GM12864 (cell line): ENCODE measurements at regions not wholly inside any gene's neighbourhood (a gene's known extent, or its start where the extent isn't known, plus 50 kb on each side); places are given as distances from the start of the nearest gene placed in this dataset.

Source experiments
- DNase-seq: peaks from one replicate; pipeline ENCODE4 v3.0.0-alpha.2; 2011; ENCODE audit warnings: low read depth
- H3K4me3 ChIP-seq: 2 replicates; pipeline ENCODE4 v1.5.1; 2011; ENCODE audit warnings: mild to moderate bottlenecking, low read depth, low read length, control low read depth
- CTCF ChIP-seq: IDR thresholded peaks from 2 replicates; pipeline ENCODE4 v1.5.1; 2011; ENCODE audit warnings: low read depth, mild to moderate bottlenecking, moderate library complexity, low read length, control low read depth, inconsistent platforms; ENCODE audit errors: missing control alignments

- TF ChIP-seq CTCF = no peak
- DNase-seq = no peak
- no peak overlapping the region for H3K4me3 ChIP-seq
These were observed 234.5 kb upstream of the SSTR1 start for GRCh38 chr14:37972941-37973887.

DNA sequence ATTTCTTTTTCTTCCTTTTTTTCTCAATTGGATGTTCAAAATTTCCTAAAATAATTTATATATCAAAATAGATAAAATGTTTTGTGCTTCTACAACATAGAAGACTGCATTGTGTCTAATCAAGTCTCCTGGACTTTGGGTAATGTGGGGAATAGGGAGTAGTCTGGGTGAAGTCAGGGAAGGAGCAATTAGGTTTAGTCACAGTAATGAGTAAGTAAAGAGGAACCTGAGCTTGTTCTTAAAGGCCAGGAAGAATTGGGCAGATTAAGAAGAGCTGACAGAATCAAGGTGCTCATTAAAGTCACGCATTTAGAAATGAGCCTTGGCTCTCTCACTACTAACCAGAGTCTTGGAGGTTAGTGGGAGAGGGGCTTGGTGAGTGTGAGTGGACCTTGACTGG, 233.3 kb upstream of the SSTR1 start:
- H3K4me3 ChIP-seq = no peak overlapping the region
- TF ChIP-seq CTCF = no peak
- DNase-seq = no peak

- no peak for DNase-seq
- no peak overlapping the region for H3K4me3 ChIP-seq
- TF ChIP-seq CTCF = no peak
These were observed 230.2 kb upstream of the SSTR1 start for GRCh38 chr14:37977481-37977880.

DNA sequence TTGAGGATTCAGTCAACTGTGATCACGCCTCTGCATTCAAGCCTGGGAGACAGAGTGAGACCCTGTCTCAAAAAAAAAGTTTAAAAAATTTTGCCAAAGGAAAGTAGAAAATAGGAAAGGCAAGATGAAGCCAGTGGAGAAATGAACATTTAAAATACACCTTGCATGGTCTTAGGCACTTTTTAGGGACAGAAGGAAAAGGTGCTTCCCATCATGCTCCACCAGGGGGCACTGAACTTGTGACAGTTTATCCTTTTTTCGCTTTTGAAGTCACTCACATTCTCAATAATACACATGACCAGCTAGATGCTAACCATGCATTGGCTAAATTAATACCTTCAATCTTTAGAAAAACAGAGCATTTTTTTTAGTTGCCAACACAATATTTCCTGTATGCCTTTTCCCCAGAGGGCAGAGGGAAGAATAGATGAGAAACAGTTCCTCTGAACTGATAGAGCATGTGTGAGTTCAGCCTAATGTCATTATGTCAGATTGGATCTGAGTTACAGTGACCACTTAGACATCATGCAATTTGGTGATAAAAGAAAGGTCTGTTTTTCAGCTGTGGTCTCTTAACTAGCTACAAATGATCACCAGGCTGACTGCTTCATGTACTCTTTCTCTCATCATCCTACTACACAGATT, 221.8 kb upstream of the SSTR1 start:
- peak; percentile 72 for TF ChIP-seq CTCF
- peak; percentile 3 for DNase-seq
- H3K4me3 ChIP-seq = no peak overlapping the region

- no peak overlapping the region for H3K4me3 ChIP-seq
- DNase-seq = no peak
- no peak for TF ChIP-seq CTCF
These were observed 219.2 kb upstream of the SSTR1 start for GRCh38 chr14:37988472-37988871.

- no peak for TF ChIP-seq CTCF
- no peak for DNase-seq
- no peak overlapping the region for H3K4me3 ChIP-seq
These were observed 216.7 kb upstream of the SSTR1 start for GRCh38 chr14:37991027-37991426.
